C4-2B (cell line): ENCODE measurements at regions not wholly inside any gene's neighbourhood (a gene's known extent, or its start where the extent isn't known, plus 50 kb on each side); places are given as distances from the start of the nearest gene placed in this dataset.

ENCODE experiments used
- CTCF ChIP-seq: fragments of 450-650 bp; conservative IDR thresholded peaks from 2 replicates; pipeline ENCODE4 v1.5.1; 2017; ENCODE audit warnings: mild to moderate bottlenecking
- ZFX ChIP-seq: fragments of 450-650 bp; IDR thresholded peaks from 2 replicates; pipeline ENCODE4 v1.6.1; 2017

GRCh38 chr14:23895480-23895879 lies 58.1 kb upstream of the DHRS4 start:
- TF ChIP-seq CTCF (peak; percentile 33), ZFX (no peak)
